Activated T-helper 1 cell treated with anti-CD3 and anti-CD28 coated beads, Interleukin-12 subunit alpha, Interleukin-12 subunit beta, Interleukin-2, Interleukin-4 antibody, amounts not matched to agents 30 ng/mL and 10 ng/mL and 1 ng/mL, durations not matched to agents 14 hours and 24 hours and 36 hours (primary cell): ENCODE measurements at regions not wholly inside any gene's neighbourhood (a gene's known extent, or its start where the extent isn't known, plus 50 kb on each side); places are given as distances from the start of the nearest gene placed in this dataset.
"Not testable (repeated sequence)": the region's sequence is repeated elsewhere in the genome, so short reads cannot be mapped to it uniquely, and the experiment has no call there.

Experiments used
- DNase-seq: peaks from one replicate; pipeline ENCODE4 v3.0.0; 2021; ENCODE audit warnings: low spot score
- H3K27ac Mint-ChIP-seq: one replicate; pipeline ENCODE4 v1.8.0; 2021; ENCODE audit warnings: mild to moderate bottlenecking, mixed read lengths
- H3K27me3 Mint-ChIP-seq: one replicate; pipeline ENCODE4 v1.8.0; 2022; ENCODE audit warnings: mild to moderate bottlenecking, moderate library complexity, mixed read lengths; ENCODE audit not compliant: insufficient read depth
- H3K36me3 Mint-ChIP-seq: one replicate; pipeline ENCODE4 v1.8.0; 2021; ENCODE audit warnings: low read depth, mixed read lengths
- H3K4me1 Mint-ChIP-seq: one replicate; pipeline ENCODE4 v1.8.0; 2021; ENCODE audit warnings: low read depth, mixed read lengths
- H3K4me3 Mint-ChIP-seq: one replicate; pipeline ENCODE4 v1.8.0; 2021; ENCODE audit warnings: mild to moderate bottlenecking, moderate library complexity, mixed read lengths
- H3K9me3 Mint-ChIP-seq: one replicate; pipeline ENCODE4 v1.8.0; 2021; ENCODE audit warnings: mixed read lengths
- intact Hi-C: fragments of 100-400 bp; cut with micrococcal nuclease; formaldehyde crosslinking; loops from one replicate; pipeline ENCODE4 v1.15.1; 2024

DNA sequence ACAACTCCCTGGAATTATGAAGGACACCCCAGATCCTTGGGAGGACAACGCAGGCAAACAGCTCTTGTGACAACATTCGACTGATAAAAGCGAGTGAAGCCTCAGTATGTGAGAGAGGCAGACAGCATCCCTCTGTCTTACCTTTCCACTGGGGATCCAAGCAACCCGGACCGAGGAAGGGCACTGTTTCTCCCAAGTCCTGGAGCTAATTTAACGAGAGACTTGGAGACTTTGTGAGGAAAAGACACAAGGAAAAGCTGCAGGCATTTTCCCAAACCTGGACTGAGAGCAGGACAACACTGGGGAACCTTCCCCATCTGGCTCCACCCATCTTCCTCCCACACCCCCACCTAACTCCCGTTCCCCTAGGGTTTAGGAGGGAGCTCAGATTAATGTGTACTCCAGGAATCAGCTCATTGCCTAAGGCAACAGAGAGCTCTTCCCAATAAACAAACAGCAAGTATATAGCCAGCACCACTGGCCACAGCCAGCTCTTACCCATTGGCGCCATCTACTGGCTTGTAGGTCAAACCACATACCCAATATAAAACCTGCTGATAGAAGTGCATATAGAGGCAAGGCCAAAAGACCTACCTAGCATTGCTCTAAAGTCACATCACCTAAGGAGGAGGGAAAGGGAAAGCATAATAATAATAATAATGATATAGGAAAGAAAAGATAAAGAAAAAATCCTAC is 76.7 kb upstream of the NEK3 start:
- H3K9me3 Mint-ChIP-seq, intact Hi-C loops, H3K36me3 Mint-ChIP-seq, H3K27me3 Mint-ChIP-seq, H3K4me3 Mint-ChIP-seq, H3K27ac Mint-ChIP-seq, H3K4me1 Mint-ChIP-seq: not testable (repeated sequence)
- peak; percentile 28 for DNase-seq

DNA sequence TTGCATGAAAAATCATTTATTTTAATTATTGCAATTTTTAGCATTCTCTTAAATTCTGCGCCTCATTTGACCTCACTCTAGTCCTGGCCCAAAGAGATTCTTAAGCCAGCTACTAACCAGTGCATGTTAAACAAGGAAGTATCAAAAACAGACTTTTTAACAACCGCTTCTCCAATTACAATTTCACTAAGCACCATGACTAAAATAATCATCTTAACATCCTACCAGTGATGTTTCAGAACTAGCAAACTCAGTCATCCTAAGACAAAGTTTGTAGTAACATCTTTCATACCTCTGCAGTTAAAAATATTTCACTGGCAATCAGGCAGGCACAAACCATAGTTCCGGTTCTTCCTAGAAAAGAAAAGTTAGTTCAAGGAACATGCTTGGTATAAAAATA is 75.5 kb upstream of the NEK3 start:
- H3K36me3 Mint-ChIP-seq, H3K9me3 Mint-ChIP-seq, H3K4me3 Mint-ChIP-seq, H3K27me3 Mint-ChIP-seq, H3K27ac Mint-ChIP-seq, intact Hi-C loops, DNase-seq, H3K4me1 Mint-ChIP-seq: not testable (repeated sequence)

DNA sequence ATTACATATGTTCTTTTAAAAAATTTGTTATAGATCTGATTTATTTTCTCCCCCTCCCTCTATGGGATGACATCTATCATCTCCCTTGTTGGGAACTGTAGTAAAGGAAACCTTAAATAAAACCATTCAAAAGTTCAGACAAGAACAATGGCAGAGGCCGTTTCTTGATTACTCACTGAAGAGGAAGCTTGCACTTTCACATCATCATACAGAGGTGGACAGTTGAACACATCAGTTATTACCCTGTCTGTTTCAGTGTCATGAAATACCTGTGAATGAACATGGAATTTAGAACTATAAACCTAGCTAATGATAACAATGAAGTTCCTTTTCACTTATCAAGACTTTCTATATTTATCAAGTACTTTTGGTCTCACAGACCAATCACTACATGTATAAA is 63.7 kb upstream of the NEK3 start:
- H3K36me3 Mint-ChIP-seq, H3K4me1 Mint-ChIP-seq, H3K27me3 Mint-ChIP-seq, H3K27ac Mint-ChIP-seq, H3K4me3 Mint-ChIP-seq, DNase-seq, intact Hi-C loops, H3K9me3 Mint-ChIP-seq: not testable (repeated sequence)

DNA sequence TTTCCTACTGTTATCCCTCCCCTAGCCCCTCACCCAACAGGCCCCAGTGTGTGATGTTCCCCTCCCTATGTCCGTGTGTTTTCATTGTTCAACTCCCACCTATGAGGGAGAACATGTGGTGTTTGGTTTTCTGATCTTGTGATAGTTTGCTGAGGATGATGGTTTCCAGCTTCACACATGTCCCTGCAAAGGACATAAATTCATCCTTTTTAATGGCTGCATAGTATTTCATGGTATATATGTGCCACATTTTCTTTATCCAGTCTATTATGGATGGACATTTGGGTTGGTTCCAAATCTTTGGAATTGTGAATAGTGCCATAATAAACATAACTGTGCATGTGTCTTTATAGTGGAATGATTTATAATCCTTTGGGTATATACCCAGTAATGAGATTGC is 54.5 kb upstream of the NEK3 start:
- H3K4me3 Mint-ChIP-seq, H3K36me3 Mint-ChIP-seq, H3K27ac Mint-ChIP-seq, H3K4me1 Mint-ChIP-seq, intact Hi-C loops, H3K9me3 Mint-ChIP-seq, H3K27me3 Mint-ChIP-seq, DNase-seq: not testable (repeated sequence)

DNA sequence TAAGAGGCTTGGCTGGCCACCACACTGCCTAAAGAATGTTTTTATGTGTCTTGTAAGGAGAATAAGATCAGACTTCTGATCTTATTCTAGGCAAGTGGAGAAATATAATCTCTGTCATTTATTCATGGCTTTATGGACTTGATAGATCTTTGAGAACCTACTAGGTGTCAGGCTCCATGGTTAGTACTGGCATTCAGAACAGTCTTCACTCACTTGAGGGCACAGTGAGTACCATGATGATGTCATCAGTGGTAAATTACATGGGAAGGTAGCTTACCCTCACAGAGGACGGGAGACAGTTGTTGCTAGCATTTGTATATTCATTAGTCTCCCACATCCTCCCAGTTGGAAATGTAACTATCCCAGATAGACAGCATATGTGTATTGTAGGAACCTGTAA is 53.5 kb upstream of the NEK3 start:
- H3K27ac Mint-ChIP-seq, H3K4me1 Mint-ChIP-seq, DNase-seq, H3K9me3 Mint-ChIP-seq, H3K27me3 Mint-ChIP-seq, intact Hi-C loops, H3K4me3 Mint-ChIP-seq, H3K36me3 Mint-ChIP-seq: not testable (repeated sequence)

DNA sequence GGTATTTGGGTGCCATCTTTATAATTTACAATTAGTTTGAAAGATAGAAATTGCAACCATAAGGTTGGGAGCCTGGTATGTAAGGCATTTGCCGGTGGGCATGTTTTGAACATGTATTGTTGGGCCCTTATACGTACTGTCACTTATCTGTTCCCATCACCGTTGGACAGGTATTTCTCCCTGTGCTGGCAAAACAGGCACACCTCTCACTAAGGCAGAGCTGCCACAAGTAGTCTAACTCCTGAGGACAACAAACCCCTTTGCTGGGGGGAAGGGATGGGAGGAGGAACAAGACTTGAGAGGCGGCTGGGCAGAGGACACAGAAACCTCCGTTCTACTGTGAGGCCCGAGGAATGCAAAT is 52.0 kb upstream of the NEK3 start:
- H3K4me1 Mint-ChIP-seq, H3K9me3 Mint-ChIP-seq, H3K27ac Mint-ChIP-seq, DNase-seq, H3K27me3 Mint-ChIP-seq, intact Hi-C loops, H3K36me3 Mint-ChIP-seq, H3K4me3 Mint-ChIP-seq: not testable (repeated sequence)

DNA sequence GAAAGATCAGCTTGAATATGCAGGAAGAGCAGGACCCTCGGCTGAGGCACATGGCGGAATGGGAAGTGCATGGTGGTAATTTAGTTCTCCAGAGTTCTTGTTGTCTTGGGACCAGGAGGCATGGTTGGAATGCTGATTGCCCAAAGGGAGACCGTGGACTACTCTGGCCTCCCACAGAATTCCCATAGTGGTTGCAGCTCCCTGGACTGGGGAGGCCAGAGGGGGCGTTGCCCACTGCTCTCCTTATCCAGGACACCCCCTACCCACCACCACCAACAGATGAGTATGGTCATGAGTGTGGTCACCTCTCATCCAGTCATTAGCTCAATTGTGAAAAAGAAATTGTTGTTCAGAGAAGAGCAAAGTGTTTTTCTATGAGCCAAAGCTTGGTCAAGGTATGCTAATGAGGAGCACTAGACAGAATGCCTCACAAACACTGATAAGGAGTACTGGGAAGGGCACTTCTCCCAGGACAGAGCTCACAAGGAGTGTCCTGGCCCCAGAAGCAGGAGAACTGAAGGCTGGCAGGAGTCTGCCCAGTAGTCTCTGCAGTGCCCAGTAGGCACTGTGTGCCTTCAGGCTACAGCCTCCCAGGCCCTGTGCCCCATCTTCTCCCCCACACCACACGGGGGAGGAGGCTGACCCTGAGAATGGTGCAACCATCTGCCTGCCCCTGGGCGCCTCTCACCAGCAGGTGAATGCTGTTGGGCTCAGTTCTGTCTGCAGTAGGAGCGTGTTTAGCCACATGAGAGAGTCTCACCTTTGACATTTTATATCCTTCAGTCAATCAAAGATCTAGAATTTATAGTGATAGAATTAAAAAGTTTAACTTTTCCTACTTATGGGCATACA is 51.4 kb upstream of the NEK3 start:
- intact Hi-C loops, H3K27me3 Mint-ChIP-seq, H3K4me1 Mint-ChIP-seq, H3K27ac Mint-ChIP-seq, DNase-seq, H3K36me3 Mint-ChIP-seq, H3K9me3 Mint-ChIP-seq, H3K4me3 Mint-ChIP-seq: not testable (repeated sequence)
